ENCODE measurements at regions not wholly inside any gene's neighbourhood (a gene's known extent, or its start where the extent isn't known, plus 50 kb on each side); places are given as distances from the start of the nearest gene placed in this dataset.

DNA sequence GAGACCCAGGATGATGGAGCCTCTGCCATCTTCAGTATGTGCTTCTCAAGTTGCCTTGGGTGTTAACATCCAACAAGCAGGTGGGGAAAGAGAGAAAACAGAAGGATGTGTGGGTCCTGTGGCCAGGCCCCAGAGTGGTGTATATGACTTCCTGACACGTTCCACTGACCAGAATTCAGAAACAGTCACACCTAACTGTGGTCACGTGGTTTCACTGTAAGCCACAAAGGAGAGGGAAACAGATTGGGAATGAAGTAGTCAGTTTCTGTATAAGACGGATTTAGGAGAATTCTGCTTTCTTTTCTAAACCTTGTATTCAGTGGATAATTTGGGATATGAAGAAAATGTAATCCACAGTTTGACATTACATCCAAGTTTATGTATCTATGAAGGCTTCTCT, 454.1 kb upstream of the IL12A start:
- no peaks in the 10 kb centered on the region for H3K4me1 ChIP-seq (ENCODE audit: control insufficient read depth, extremely low read depth, insufficient read depth, low read length)
- no peak overlapping the region for H2AFZ ChIP-seq (ENCODE audit: control insufficient read depth, low read length)

DNA sequence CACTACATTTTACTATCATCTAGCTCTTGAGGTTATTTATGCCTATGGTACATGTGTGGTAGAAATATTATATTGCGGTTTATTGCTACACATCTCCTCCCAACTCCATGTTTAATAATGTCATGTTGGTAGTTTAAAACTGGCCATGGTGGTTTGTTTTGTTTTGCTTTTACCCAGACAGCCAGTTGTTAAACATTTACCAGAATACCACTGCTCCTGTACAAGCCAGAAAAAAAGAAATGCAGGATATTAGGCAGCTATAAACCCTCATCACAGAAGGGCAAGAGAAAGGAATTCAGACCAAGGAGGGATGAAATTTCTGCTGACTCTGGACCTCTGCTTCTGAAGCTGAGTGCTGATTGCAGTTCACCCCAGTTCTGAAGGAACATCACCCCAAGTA, 451.8 kb upstream of the IL12A start:
- no peaks in the 10 kb centered on the region for H3K9me3 ChIP-seq (ENCODE audit: control insufficient read depth, low read depth, low read length)
- DNase-seq (ENCODE audit: low read depth, low spot score) (no peak), FAIRE-seq (no peak)
- dilution Hi-C loops (cut with MboI; ENCODE audit: extremely low pct_ligation_motif_present, low sequenced_read_pairs) = no loop called here
- no peaks in the 10 kb centered on the region for H3K4me1 ChIP-seq (ENCODE audit: control insufficient read depth, extremely low read depth, insufficient read depth, low read length)
- H3K79me2 ChIP-seq (ENCODE audit: control insufficient read depth, insufficient read depth, low read length) = no peaks in the 10 kb centered on the region
- no peaks in the 10 kb centered on the region for H4K20me1 ChIP-seq (ENCODE audit: control insufficient read depth, extremely low read depth, insufficient read depth, low read length)
- no peaks in the 10 kb centered on the region for H3K36me3 ChIP-seq (ENCODE audit: control insufficient read depth in 2 of 2, extremely low read depth in 1 of 2, insufficient read depth in 2 of 2, low read length in 2 of 2)
- no peak overlapping the region for H3K4me3 ChIP-seq (ENCODE audit: control insufficient read depth in 2 of 3, extremely low read depth in 1 of 3, insufficient read depth in 2 of 3, low read depth in 1 of 3, low read length in 3 of 3)
- no peak overlapping the region for H3K27ac ChIP-seq (ENCODE audit: control insufficient read depth, insufficient read depth, low read length)
- no peak overlapping the region for H3K9ac ChIP-seq (ENCODE audit: control insufficient read depth, extremely low read depth, insufficient read depth, low read length)
- no peaks in the 10 kb centered on the region for H3K9me1 ChIP-seq (ENCODE audit: control insufficient read depth, extremely low read depth, insufficient read depth, low read length)
- no peaks in the 10 kb centered on the region for H3K27me3 ChIP-seq (ENCODE audit: control insufficient read depth, extremely low read depth, insufficient read depth, low read length)
- H3K4me2 ChIP-seq (ENCODE audit: control insufficient read depth, extremely low read depth, insufficient read depth, low read depth, low read length) = no peak overlapping the region
- H2AFZ ChIP-seq (ENCODE audit: control insufficient read depth, low read length) = no peak overlapping the region
- TF ChIP-seq, protein P1, sequence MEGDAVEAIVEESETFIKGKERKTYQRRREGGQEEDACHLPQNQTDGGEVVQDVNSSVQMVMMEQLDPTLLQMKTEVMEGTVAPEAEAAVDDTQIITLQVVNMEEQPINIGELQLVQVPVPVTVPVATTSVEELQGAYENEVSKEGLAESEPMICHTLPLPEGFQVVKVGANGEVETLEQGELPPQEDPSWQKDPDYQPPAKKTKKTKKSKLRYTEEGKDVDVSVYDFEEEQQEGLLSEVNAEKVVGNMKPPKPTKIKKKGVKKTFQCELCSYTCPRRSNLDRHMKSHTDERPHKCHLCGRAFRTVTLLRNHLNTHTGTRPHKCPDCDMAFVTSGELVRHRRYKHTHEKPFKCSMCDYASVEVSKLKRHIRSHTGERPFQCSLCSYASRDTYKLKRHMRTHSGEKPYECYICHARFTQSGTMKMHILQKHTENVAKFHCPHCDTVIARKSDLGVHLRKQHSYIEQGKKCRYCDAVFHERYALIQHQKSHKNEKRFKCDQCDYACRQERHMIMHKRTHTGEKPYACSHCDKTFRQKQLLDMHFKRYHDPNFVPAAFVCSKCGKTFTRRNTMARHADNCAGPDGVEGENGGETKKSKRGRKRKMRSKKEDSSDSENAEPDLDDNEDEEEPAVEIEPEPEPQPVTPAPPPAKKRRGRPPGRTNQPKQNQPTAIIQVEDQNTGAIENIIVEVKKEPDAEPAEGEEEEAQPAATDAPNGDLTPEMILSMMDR (optimal IDR thresholded peaks at IDR 0.05 in 1 of 3, IDR thresholded peaks at IDR 0.05 in 1 of 3, conservative IDR thresholded peaks at IDR 0.05 in 1 of 3; ENCODE audit: extremely low read depth in 1 of 3, insufficient read depth in 2 of 3, low read length in 3 of 3) = no peak
- no peak for TF ChIP-seq EZH2 (IDR thresholded peaks at IDR 0.05; ENCODE audit: low read length)

More for the DNA sequence above, 454.1 kb upstream of the IL12A start:
- H3K9ac ChIP-seq (ENCODE audit: control insufficient read depth, extremely low read depth, insufficient read depth, low read length) = no peak overlapping the region
- H3K27me3 ChIP-seq (ENCODE audit: control insufficient read depth, extremely low read depth, insufficient read depth, low read length) = no peaks in the 10 kb centered on the region
- no peaks in the 10 kb centered on the region for H3K36me3 ChIP-seq (ENCODE audit: control insufficient read depth in 2 of 2, extremely low read depth in 1 of 2, insufficient read depth in 2 of 2, low read length in 2 of 2)
- no peak overlapping the region for H3K4me3 ChIP-seq (ENCODE audit: control insufficient read depth in 2 of 3, extremely low read depth in 1 of 3, insufficient read depth in 2 of 3, low read depth in 1 of 3, low read length in 3 of 3)
- DNase-seq (ENCODE audit: low read depth, low spot score) = no peak
- no peak overlapping the region for H3K27ac ChIP-seq (ENCODE audit: control insufficient read depth, insufficient read depth, low read length)
- H3K9me3 ChIP-seq (ENCODE audit: control insufficient read depth, low read depth, low read length) = no peaks in the 10 kb centered on the region
- dilution Hi-C loops (cut with MboI; ENCODE audit: extremely low pct_ligation_motif_present, low sequenced_read_pairs) = no loop called here
- H3K4me2 ChIP-seq (ENCODE audit: control insufficient read depth, extremely low read depth, insufficient read depth, low read depth, low read length) = no peak overlapping the region
- TF ChIP-seq EZH2 (IDR thresholded peaks at IDR 0.05; ENCODE audit: low read length) = no peak
- TF ChIP-seq, protein P1 (optimal IDR thresholded peaks at IDR 0.05 in 1 of 3, IDR thresholded peaks at IDR 0.05 in 1 of 3, conservative IDR thresholded peaks at IDR 0.05 in 1 of 3; ENCODE audit: extremely low read depth in 1 of 3, insufficient read depth in 2 of 3, low read length in 3 of 3) = no peak
- FAIRE-seq = no peak
- H3K9me1 ChIP-seq (ENCODE audit: control insufficient read depth, extremely low read depth, insufficient read depth, low read length) = no peaks in the 10 kb centered on the region
- no peaks in the 10 kb centered on the region for H4K20me1 ChIP-seq (ENCODE audit: control insufficient read depth, extremely low read depth, insufficient read depth, low read length)
- H3K79me2 ChIP-seq (ENCODE audit: control insufficient read depth, insufficient read depth, low read length) = no peaks in the 10 kb centered on the region
